Fibroblast of lung (primary cell): ENCODE measurements at regions not wholly inside any gene's neighbourhood (a gene's known extent, or its start where the extent isn't known, plus 50 kb on each side); places are given as distances from the start of the nearest gene placed in this dataset.

Experiments
- CTCF ChIP-seq, 2 donors: IDR thresholded peaks in 1 of 2; conservative IDR thresholded peaks in 1 of 2; 1 replicate in 1 of 2; 2 replicates in 1 of 2; pipeline ENCODE4 v1.5.1; 2011 to 2012; ENCODE audit warnings: low read length in 2 of 2, control low read depth in 1 of 2, inconsistent platforms in 1 of 2, low read depth in 1 of 2, mild to moderate bottlenecking in 1 of 2
- EZH2 ChIP-seq: IDR thresholded peaks from 2 replicates; pipeline ENCODE4 v1.5.1; 2012; ENCODE audit warnings: low read length, control low read depth, mild to moderate bottlenecking; ENCODE audit errors: missing control alignments

- no peak for TF ChIP-seq EZH2
- TF ChIP-seq CTCF (conservative IDR thresholded peaks at IDR 0.05 in 1 of 2, IDR thresholded peaks at IDR 0.05 in 1 of 2; ENCODE audit: low read depth in 1 of 2, low read length in 2 of 2), result no peak
Observed at GRCh38 chr2:183476490-183476889, 352.2 kb downstream of the NUP35 start.
